Transverse colon (tissue), 4 donors: ENCODE measurements at regions not wholly inside any gene's neighbourhood (a gene's known extent, or its start where the extent isn't known, plus 50 kb on each side); places are given as distances from the start of the nearest gene placed in this dataset.

Source experiments
- DNase-seq: peaks from one replicate; pipeline ENCODE4 v3.0.0-alpha.2; 2019
- H3K27ac ChIP-seq, 4 donors: fragments of 200-600 bp; sonication (generic); 2 replicates each; pipeline ENCODE4 v1.5.1; 2016 to 2018; ENCODE audit warnings: inconsistent platforms in 4 of 4
- H3K27me3 ChIP-seq: fragments of 200-600 bp; sonication (generic); 2 replicates; pipeline ENCODE4 v1.5.1; 2017; ENCODE audit warnings: inconsistent platforms
- H3K36me3 ChIP-seq, 4 donors: fragments of 200-600 bp; sonication (generic); 2 replicates each; pipeline ENCODE4 v1.5.1; 2017 to 2019; ENCODE audit warnings: inconsistent platforms in 4 of 4
- H3K4me1 ChIP-seq, 4 donors: fragments of 200-600 bp; sonication (generic); 2 replicates each; pipeline ENCODE4 v1.5.1; 2017 to 2020; ENCODE audit warnings: inconsistent platforms in 4 of 4
- H3K4me3 ChIP-seq, 4 donors: fragments of 200-600 bp; sonication (generic); 1 replicate in 1 of 4; 2 replicates in 3 of 4; pipeline versions ENCODE4 v1.5.1 to v1.6.1; 2017 to 2019; ENCODE audit warnings: inconsistent platforms in 4 of 4
- H3K9me3 ChIP-seq, 2 donors: fragments of 200-600 bp; sonication (generic); 2 replicates each; pipeline ENCODE4 v1.5.1; 2017 to 2019; ENCODE audit warnings: inconsistent platforms in 2 of 2
- CTCF ChIP-seq, 5 experiments: fragments of 200-600 bp in 3 of 5; fragments of 450-650 bp in 2 of 5; sonication (generic) in 3 of 5; IDR thresholded peaks; 1 replicate in 2 of 5; 2 replicates in 3 of 5; pipeline ENCODE4 v1.5.1; 2016 to 2017; ENCODE audit warnings: antibody characterized with exemption in 5 of 5, inconsistent platforms in 3 of 5, mild to moderate bottlenecking in 2 of 5, moderate library complexity in 1 of 5
- EP300 ChIP-seq: sonication (generic); formaldehyde crosslinking; IDR thresholded peaks from one replicate; pipeline ENCODE4 v1.6.1; 2017; ENCODE audit warnings: antibody characterized with exemption, low read depth
- POLR2A ChIP-seq: fragments of 450-650 bp; IDR thresholded peaks from one replicate; pipeline ENCODE4 v1.6.1; 2016; ENCODE audit warnings: antibody characterized with exemption, mild to moderate bottlenecking, moderate library complexity
- POLR2AphosphoS5 ChIP-seq, 3 donors: sonication (generic); formaldehyde crosslinking; IDR thresholded peaks; one replicate each; pipeline ENCODE4 v1.6.1; 2016; ENCODE audit warnings: antibody characterized with exemption in 3 of 3
- WGBS, 2 donors: methylation state at CpG; one replicate each; pipeline ENCODE4 v1.1.5; 2018; ENCODE audit warnings: low coverage in 1 of 2; 5-methylcytosine and 5-hydroxymethylcytosine counted together
- in situ Hi-C, 4 donors: fragments of 200-750 bp; cut with MboI; loops; one replicate each; pipeline versions ENCODE4 v1.15.0 to v1.15.1; 2017; ENCODE audit warnings: low sequenced_read_pairs in 3 of 4, low pct_ligation_motif_present in 1 of 4, low pct_unique_long_range_greater_than_20kb in 1 of 4
- intact Hi-C: fragments of 100-400 bp; cut with DNase I; formaldehyde crosslinking; loops from one replicate; pipeline ENCODE4 v1.15.1; 2023; ENCODE audit warnings: low total_unique reads

DNA sequence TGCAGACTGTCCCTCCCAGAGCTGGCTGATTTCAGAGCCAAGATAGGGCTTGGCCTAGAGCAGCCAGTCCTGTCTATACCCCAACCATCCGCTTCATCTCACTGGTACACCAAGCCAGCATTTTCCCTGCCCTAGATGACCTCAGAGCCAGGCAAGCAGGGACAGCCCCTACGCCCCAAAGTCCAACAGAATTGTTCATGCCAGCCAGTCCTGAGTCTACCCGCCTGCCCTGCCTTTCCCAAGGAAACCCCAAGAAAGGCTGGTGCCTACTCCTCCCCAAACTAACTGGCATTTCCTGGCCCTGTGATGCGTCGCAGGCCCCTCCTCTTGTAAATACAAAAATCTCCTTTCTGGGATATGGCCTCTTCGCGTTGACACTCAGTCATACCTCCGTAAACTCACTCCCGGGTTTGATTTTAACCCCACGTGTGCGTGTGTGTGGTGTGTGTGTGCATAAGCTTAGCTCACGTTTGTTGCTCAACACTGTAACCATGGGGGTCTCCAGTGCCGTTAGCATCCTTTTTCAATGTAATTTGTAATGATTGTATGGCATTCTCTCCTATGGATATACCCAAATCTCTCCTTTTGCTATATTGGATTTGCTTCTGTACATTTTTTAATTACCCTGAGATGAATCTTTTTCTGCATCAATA is 75.3 kb downstream of the SIK1 start:
- in situ Hi-C loops (no loop called here), intact Hi-C loops (no loop called here)
- H3K9me3 ChIP-seq: no peaks in the 10 kb centered on the region
- no peak for TF ChIP-seq POLR2A
- TF ChIP-seq POLR2AphosphoS5 (IDR thresholded peaks at IDR 0.05): no peak
- no peak for TF ChIP-seq EP300
- TF ChIP-seq CTCF (IDR thresholded peaks at IDR 0.05): no peak
- no peaks in the 10 kb centered on the region for H3K36me3 ChIP-seq
- H3K4me1 ChIP-seq: no peaks in the 10 kb centered on the region
- no peaks in the 10 kb centered on the region for H3K27me3 ChIP-seq
- no peak for DNase-seq
- WGBS, 2 donors: 60 to 80% methylated on average over 4 to 13 of the region's 13 CpGs
- H3K27ac ChIP-seq: no peak overlapping the region
- H3K4me3 ChIP-seq: no peak overlapping the region

DNA sequence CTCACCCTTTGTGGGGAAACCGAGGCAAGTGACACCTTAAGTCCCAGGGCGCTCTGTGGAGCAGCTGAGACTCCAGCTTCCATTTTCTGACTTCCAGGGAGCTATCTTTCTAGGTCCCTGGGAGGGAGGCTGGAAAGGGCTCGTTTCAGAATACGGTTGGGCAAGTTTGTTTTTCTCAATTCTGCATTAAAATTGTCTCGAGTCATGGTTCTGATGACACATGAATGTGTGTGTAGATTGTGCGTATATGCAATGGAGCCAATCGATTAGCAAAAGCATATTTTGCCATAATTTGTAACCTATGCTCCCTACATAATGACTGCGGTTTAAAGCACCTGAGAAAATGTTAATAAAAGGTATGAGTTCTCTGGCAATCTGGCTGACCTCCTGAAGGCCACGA is 77.3 kb downstream of the SIK1 start:
- H3K9me3 ChIP-seq: no peaks in the 10 kb centered on the region
- no peak overlapping the region for H3K4me3 ChIP-seq
- no peaks in the 10 kb centered on the region for H3K27me3 ChIP-seq
- in situ Hi-C loops (no loop called here), intact Hi-C loops (no loop called here)
- H3K4me1 ChIP-seq: peaks cover 2 to 5% (median 4%) of the 10 kb centered on the region in 4 donors
- H3K36me3 ChIP-seq: no peaks in the 10 kb centered on the region
- no peak for TF ChIP-seq EP300
- no peak for TF ChIP-seq POLR2A
- no peak for TF ChIP-seq CTCF (IDR thresholded peaks at IDR 0.05)
- TF ChIP-seq POLR2AphosphoS5 (IDR thresholded peaks at IDR 0.05): no peak
- DNase-seq: no peak
- H3K27ac ChIP-seq: no peak overlapping the region
- 79 to 80% methylated on average over 5 to 9 of the region's 9 CpGs for WGBS, 2 donors

GRCh38 chr21:43348801-43349261 is 78.1 kb downstream of the SIK1 start:
- WGBS, 2 donors: 61 to 86% methylated on average over 6 to 22 of the region's 22 CpGs
- Histone ChIP-seq H3K36me3 (no peaks in the 10 kb centered on the region), H3K4me1 (peaks cover 7 to 13% (median 12%) of the 10 kb centered on the region in 4 donors), H3K9me3 (no peaks in the 10 kb centered on the region), H3K4me3 (no peak overlapping the region), H3K27ac (no peak overlapping the region), H3K27me3 (no peaks in the 10 kb centered on the region)
- no peak for DNase-seq
- no peak for TF ChIP-seq EP300
- no peak for TF ChIP-seq POLR2A
- no peak for TF ChIP-seq CTCF (IDR thresholded peaks at IDR 0.05)
- TF ChIP-seq POLR2AphosphoS5 (IDR thresholded peaks at IDR 0.05): no peak
- in situ Hi-C loops (no loop called here), intact Hi-C loops (no loop called here)

DNA sequence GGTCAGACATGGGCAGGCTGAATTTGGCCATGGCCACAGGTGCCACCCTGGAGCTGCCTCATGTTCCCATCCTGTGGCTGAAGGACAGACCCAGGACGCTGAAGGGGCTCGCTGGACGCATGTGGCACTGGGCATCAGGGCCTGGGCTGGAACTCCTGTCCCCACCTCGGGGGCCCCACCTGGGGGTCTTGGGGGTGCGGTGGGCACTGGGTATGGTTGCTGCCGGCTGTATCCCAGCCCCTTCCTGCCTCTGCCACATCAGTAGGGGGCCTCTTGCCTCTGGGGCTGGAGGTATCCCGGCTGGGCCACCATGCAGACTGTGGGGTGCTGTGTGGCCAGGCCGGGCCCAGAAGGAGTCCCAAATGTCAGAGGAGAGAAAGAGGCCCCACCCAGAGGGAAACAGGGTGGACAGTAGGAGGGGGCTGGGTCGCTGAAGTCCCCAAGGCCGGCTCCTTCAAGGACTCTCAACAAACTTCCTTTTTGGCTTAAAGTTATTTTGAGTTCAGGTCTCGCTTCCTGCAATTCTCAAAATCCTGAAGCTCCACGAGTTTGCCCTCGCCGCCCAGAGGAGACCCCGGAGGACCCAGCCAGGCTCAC is 78.7 kb downstream of the SIK1 start:
- WGBS, 2 donors: 75% methylated on average over 15 of the region's 15 CpGs; no CpG with 5 or more reads in 1 of the 2 donors

More for the DNA sequence above, 78.7 kb downstream of the SIK1 start:
- Histone ChIP-seq H3K4me3 (no peak overlapping the region), H3K4me1 (peaks cover 12 to 18% (median 17%) of the 10 kb centered on the region in 4 donors), H3K36me3 (no peaks in the 10 kb centered on the region), H3K27me3 (no peaks in the 10 kb centered on the region), H3K9me3 (no peaks in the 10 kb centered on the region), H3K27ac (no peak overlapping the region)
- TF ChIP-seq EP300: no peak
- no peak for TF ChIP-seq POLR2A
- no peak for TF ChIP-seq POLR2AphosphoS5 (IDR thresholded peaks at IDR 0.05)
- no peak for TF ChIP-seq CTCF (IDR thresholded peaks at IDR 0.05)
- intact Hi-C loops: no loop called here
- DNase-seq: no peak
- in situ Hi-C loops: no loop called here
